ENCODE measurements at regions not wholly inside any gene's neighbourhood (a gene's known extent, or its start where the extent isn't known, plus 50 kb on each side); places are given as distances from the start of the nearest gene placed in this dataset.

DNA sequence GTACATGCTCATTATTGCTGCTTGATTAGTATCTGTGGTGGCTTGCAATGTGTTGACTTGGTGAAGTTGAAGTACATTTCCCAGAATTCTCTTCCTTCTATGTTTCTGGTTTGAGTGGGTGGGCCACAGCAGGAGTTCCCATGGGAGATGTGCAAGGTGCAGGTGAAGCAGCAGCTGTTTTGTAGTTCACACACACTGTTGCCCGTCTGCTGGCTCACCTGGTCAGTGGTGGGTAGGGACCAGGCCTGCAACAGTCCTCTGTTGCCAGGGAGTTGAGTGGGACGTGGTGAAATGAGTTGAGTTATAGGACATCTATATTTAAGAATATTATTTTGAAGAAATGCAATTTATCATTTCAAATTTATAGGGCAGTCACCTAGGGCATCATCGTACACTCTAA is 417.4 kb downstream of the TMEM135 start:
- Mint-ChIP-seq H3K9me3 (peaks cover 3% of the 10 kb centered on the region; the same call in 1 of the 3 replicates), H3K27ac (no peak overlapping the region), H3K4me3 (no peak overlapping the region), H3K36me3 (ENCODE audit: low read depth) (no peaks in the 10 kb centered on the region), H3K27me3 (ENCODE audit: insufficient read depth, low read depth, poor library complexity) (no peaks in the 10 kb centered on the region), H3K4me1 (no peaks in the 10 kb centered on the region)
- H3K27me3 ChIP-seq (ENCODE audit: insufficient read depth) = no peaks in the 10 kb centered on the region
- H3K4me1 ChIP-seq (ENCODE audit: insufficient read depth) = peaks cover 3% of the 10 kb centered on the region; the same call in 1 of the 2 replicates
- ATAC-seq = no peak
- H3K79me2 ChIP-seq (replicated peaks; ENCODE audit: insufficient read depth) = no peaks in the 10 kb centered on the region
- H3K36me3 ChIP-seq (ENCODE audit: insufficient read depth) = no peaks in the 10 kb centered on the region
- H3K4me2 ChIP-seq = no peak overlapping the region
- no peaks in the 10 kb centered on the region for H3F3A ChIP-seq (replicated peaks; ENCODE audit: low read depth)
- H3K9me2 ChIP-seq (ENCODE audit: insufficient read depth) = no peaks in the 10 kb centered on the region
- no peak for DNase-seq (ENCODE audit: low spot score)
- H3K4me3 ChIP-seq = no peak overlapping the region
- no peaks in the 10 kb centered on the region; the same call in 1 of the 2 replicates for H4K20me1 ChIP-seq (replicated peaks; ENCODE audit: insufficient read depth)
- TF ChIP-seq POLR2AphosphoS5 (IDR thresholded peaks at IDR 0.05; ENCODE audit: low read depth) = no peak
- TF ChIP-seq, protein P1, sequence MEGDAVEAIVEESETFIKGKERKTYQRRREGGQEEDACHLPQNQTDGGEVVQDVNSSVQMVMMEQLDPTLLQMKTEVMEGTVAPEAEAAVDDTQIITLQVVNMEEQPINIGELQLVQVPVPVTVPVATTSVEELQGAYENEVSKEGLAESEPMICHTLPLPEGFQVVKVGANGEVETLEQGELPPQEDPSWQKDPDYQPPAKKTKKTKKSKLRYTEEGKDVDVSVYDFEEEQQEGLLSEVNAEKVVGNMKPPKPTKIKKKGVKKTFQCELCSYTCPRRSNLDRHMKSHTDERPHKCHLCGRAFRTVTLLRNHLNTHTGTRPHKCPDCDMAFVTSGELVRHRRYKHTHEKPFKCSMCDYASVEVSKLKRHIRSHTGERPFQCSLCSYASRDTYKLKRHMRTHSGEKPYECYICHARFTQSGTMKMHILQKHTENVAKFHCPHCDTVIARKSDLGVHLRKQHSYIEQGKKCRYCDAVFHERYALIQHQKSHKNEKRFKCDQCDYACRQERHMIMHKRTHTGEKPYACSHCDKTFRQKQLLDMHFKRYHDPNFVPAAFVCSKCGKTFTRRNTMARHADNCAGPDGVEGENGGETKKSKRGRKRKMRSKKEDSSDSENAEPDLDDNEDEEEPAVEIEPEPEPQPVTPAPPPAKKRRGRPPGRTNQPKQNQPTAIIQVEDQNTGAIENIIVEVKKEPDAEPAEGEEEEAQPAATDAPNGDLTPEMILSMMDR (conservative IDR thresholded peaks at IDR 0.05; ENCODE audit: low read depth in 2 of 2) = no peak
- TF ChIP-seq NANOG (IDR thresholded peaks at IDR 0.05; ENCODE audit: borderline replicate concordance) = no peak
- TF ChIP-seq EZH2phosphoT487 (IDR thresholded peaks at IDR 0.05; ENCODE audit: unreplicated experiment) = no peak
- no peak for TF ChIP-seq STAT1 (IDR thresholded peaks at IDR 0.05; ENCODE audit: unreplicated experiment)
- no peak for TF ChIP-seq CREB1 (CRISPR knock-in tag; IDR thresholded peaks at IDR 0.05; ENCODE audit: low read depth)
- TF ChIP-seq, protein P2, sequence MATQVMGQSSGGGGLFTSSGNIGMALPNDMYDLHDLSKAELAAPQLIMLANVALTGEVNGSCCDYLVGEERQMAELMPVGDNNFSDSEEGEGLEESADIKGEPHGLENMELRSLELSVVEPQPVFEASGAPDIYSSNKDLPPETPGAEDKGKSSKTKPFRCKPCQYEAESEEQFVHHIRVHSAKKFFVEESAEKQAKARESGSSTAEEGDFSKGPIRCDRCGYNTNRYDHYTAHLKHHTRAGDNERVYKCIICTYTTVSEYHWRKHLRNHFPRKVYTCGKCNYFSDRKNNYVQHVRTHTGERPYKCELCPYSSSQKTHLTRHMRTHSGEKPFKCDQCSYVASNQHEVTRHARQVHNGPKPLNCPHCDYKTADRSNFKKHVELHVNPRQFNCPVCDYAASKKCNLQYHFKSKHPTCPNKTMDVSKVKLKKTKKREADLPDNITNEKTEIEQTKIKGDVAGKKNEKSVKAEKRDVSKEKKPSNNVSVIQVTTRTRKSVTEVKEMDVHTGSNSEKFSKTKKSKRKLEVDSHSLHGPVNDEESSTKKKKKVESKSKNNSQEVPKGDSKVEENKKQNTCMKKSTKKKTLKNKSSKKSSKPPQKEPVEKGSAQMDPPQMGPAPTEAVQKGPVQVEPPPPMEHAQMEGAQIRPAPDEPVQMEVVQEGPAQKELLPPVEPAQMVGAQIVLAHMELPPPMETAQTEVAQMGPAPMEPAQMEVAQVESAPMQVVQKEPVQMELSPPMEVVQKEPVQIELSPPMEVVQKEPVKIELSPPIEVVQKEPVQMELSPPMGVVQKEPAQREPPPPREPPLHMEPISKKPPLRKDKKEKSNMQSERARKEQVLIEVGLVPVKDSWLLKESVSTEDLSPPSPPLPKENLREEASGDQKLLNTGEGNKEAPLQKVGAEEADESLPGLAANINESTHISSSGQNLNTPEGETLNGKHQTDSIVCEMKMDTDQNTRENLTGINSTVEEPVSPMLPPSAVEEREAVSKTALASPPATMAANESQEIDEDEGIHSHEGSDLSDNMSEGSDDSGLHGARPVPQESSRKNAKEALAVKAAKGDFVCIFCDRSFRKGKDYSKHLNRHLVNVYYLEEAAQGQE (IDR thresholded peaks at IDR 0.05; ENCODE audit: unreplicated experiment) = no peak
- TF ChIP-seq EZH2 (IDR thresholded peaks at IDR 0.05; ENCODE audit: low read depth, unreplicated experiment) = no peak
- TF ChIP-seq, protein P3, sequence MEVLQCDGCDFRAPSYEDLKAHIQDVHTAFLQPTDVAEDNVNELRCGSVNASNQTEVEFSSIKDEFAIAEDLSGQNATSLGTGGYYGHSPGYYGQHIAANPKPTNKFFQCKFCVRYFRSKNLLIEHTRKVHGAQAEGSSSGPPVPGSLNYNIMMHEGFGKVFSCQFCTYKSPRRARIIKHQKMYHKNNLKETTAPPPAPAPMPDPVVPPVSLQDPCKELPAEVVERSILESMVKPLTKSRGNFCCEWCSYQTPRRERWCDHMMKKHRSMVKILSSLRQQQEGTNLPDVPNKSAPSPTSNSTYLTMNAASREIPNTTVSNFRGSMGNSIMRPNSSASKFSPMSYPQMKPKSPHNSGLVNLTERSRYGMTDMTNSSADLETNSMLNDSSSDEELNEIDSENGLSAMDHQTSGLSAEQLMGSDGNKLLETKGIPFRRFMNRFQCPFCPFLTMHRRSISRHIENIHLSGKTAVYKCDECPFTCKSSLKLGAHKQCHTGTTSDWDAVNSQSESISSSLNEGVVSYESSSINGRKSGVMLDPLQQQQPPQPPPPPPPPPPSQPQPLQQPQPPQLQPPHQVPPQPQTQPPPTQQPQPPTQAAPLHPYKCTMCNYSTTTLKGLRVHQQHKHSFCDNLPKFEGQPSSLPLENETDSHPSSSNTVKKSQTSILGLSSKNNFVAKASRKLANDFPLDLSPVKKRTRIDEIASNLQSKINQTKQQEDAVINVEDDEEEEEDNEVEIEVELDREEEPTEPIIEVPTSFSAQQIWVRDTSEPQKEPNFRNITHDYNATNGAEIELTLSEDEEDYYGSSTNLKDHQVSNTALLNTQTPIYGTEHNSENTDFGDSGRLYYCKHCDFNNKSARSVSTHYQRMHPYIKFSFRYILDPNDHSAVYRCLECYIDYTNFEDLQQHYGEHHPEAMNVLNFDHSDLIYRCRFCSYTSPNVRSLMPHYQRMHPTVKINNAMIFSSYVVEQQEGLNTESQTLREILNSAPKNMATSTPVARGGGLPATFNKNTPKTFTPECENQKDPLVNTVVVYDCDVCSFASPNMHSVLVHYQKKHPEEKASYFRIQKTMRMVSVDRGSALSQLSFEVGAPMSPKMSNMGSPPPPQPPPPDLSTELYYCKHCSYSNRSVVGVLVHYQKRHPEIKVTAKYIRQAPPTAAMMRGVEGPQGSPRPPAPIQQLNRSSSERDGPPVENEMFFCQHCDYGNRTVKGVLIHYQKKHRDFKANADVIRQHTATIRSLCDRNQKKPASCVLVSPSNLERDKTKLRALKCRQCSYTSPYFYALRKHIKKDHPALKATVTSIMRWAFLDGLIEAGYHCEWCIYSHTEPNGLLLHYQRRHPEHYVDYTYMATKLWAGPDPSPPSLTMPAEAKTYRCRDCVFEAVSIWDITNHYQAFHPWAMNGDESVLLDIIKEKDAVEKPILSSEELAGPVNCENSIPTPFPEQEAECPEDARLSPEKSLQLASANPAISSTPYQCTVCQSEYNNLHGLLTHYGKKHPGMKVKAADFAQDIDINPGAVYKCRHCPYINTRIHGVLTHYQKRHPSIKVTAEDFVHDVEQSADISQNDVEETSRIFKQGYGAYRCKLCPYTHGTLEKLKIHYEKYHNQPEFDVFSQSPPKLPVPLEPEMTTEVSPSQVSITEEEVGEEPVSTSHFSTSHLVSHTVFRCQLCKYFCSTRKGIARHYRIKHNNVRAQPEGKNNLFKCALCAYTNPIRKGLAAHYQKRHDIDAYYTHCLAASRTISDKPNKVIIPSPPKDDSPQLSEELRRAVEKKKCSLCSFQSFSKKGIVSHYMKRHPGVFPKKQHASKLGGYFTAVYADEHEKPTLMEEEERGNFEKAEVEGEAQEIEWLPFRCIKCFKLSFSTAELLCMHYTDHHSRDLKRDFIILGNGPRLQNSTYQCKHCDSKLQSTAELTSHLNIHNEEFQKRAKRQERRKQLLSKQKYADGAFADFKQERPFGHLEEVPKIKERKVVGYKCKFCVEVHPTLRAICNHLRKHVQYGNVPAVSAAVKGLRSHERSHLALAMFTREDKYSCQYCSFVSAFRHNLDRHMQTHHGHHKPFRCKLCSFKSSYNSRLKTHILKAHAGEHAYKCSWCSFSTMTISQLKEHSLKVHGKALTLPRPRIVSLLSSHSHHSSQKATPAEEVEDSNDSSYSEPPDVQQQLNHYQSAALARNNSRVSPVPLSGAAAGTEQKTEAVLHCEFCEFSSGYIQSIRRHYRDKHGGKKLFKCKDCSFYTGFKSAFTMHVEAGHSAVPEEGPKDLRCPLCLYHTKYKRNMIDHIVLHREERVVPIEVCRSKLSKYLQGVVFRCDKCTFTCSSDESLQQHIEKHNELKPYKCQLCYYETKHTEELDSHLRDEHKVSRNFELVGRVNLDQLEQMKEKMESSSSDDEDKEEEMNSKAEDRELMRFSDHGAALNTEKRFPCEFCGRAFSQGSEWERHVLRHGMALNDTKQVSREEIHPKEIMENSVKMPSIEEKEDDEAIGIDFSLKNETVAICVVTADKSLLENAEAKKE (CRISPR knock-in tag; IDR thresholded peaks at IDR 0.05) = no peak
- no peak for TF ChIP-seq ZNF331 (CRISPR knock-in tag; IDR thresholded peaks at IDR 0.05; ENCODE audit: low read depth)
- TF ChIP-seq, protein P4, sequence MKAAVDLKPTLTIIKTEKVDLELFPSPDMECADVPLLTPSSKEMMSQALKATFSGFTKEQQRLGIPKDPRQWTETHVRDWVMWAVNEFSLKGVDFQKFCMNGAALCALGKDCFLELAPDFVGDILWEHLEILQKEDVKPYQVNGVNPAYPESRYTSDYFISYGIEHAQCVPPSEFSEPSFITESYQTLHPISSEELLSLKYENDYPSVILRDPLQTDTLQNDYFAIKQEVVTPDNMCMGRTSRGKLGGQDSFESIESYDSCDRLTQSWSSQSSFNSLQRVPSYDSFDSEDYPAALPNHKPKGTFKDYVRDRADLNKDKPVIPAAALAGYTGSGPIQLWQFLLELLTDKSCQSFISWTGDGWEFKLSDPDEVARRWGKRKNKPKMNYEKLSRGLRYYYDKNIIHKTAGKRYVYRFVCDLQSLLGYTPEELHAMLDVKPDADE (IDR thresholded peaks at IDR 0.05) = no peak
- TF ChIP-seq JUNB (IDR thresholded peaks at IDR 0.05; ENCODE audit: unreplicated experiment) = no peak
- TF ChIP-seq ZNF114 (CRISPR knock-in tag; IDR thresholded peaks at IDR 0.05) = no peak
- H3K27ac ChIP-seq (ENCODE audit: low read depth) = no peak overlapping the region
- no peak overlapping the region for H2AFZ ChIP-seq

Data from GM23338 (cell line).